HEK293 (cell line): ENCODE measurements at regions not wholly inside any gene's neighbourhood (a gene's known extent, or its start where the extent isn't known, plus 50 kb on each side); places are given as distances from the start of the nearest gene placed in this dataset.

Source experiments
- CTCF ChIA-PET: fragments of 350-600 bp; formaldehyde crosslinking; extraction: SDS; loops from one replicate; lab custom pipeline; 2021; ENCODE audit warnings: antibody characterized with exemption; lab: Yijun Ruan, JAX
- POLR2A ChIA-PET: fragments of 300-600 bp; formaldehyde crosslinking; extraction: SDS; loops from one replicate; lab custom pipeline; 2020; ENCODE audit warnings: antibody characterized with exemption, inconsistent platforms; lab: Yijun Ruan, JAX
- H3K27ac ChIP-seq: fragments of 200-500 bp; sonication (Bioruptor generic); 2 replicates; pipeline ENCODE4 v1.5.1; 2014; ENCODE audit warnings: low read depth, low read length, control low read depth, inconsistent platforms; ENCODE audit errors: extremely low read depth
- H3K36me3 ChIP-seq, 2 experiments: fragments of 200-500 bp in 1 of 2; sonication (Bioruptor generic) in 1 of 2; 1 replicate in 1 of 2; 2 replicates in 1 of 2; pipeline ENCODE4 v1.5.1; 2014 to 2017; ENCODE audit warnings: inconsistent platforms in 2 of 2, low read length in 2 of 2; ENCODE audit not compliant: control insufficient read depth in 2 of 2, insufficient read depth in 1 of 2
- H3K4me1 ChIP-seq: fragments of 200-500 bp; sonication (Bioruptor generic); 2 replicates; pipeline ENCODE4 v1.5.1; 2014; ENCODE audit warnings: mild to moderate bottlenecking, low read length, inconsistent platforms; ENCODE audit not compliant: control insufficient read depth, insufficient read depth
- H3K4me3 ChIP-seq: 2 replicates; pipeline ENCODE4 v1.5.1; 2011; ENCODE audit warnings: low read depth, mild to moderate bottlenecking, control low read depth, low read length, moderate library complexity
- H3K9me3 ChIP-seq: fragments of 200-500 bp; sonication (Bioruptor generic); 2 replicates; pipeline ENCODE4 v1.5.1; 2014; ENCODE audit warnings: low read depth, low read length, inconsistent platforms; ENCODE audit not compliant: control insufficient read depth, insufficient read depth
- KLF10 ChIP-seq: fragments of 450-650 bp; IDR thresholded peaks from 2 replicates; pipeline ENCODE4 v1.5.1; 2018; ENCODE audit warnings: missing biosample characterization, mild to moderate bottlenecking, missing genetic modification characterization
- SETDB1 ChIP-seq: IDR thresholded peaks from one replicate; pipeline ENCODE4 v1.6.1; 2017; ENCODE audit warnings: mild to moderate bottlenecking, low read length, moderate library complexity, mixed read lengths; ENCODE audit not compliant: insufficient read length
- SP7 ChIP-seq: fragments of 450-650 bp; formaldehyde crosslinking; IDR thresholded peaks from 2 replicates; pipeline ENCODE4 v1.5.1; 2016; ENCODE audit warnings: missing biosample characterization, missing genetic modification characterization
- ZBTB17 ChIP-seq: fragments of 450-650 bp; formaldehyde crosslinking; IDR thresholded peaks from 2 replicates; pipeline ENCODE4 v1.5.1; 2016; ENCODE audit warnings: missing biosample characterization, missing genetic modification characterization
- ZBTB21 ChIP-seq: fragments of 450-650 bp; formaldehyde crosslinking; IDR thresholded peaks from 2 replicates; pipeline ENCODE4 v1.5.1; 2017; ENCODE audit warnings: missing biosample characterization, missing genetic modification characterization
- ZBTB48 ChIP-seq: fragments of 450-650 bp; formaldehyde crosslinking; IDR thresholded peaks from 2 replicates; pipeline ENCODE4 v1.5.1; 2016; ENCODE audit warnings: missing biosample characterization, missing genetic modification characterization
- ZNF121 ChIP-seq: fragments of 450-650 bp; formaldehyde crosslinking; IDR thresholded peaks from 2 replicates; pipeline ENCODE4 v1.5.1; 2016; ENCODE audit warnings: missing biosample characterization, missing genetic modification characterization
- ZNF214 ChIP-seq: fragments of 450-650 bp; formaldehyde crosslinking; IDR thresholded peaks from 2 replicates; pipeline ENCODE4 v1.5.1; 2017; ENCODE audit warnings: missing biosample characterization, mild to moderate bottlenecking, missing genetic modification characterization, borderline replicate concordance
- ZNF501 ChIP-seq: fragments of 450-650 bp; formaldehyde crosslinking; IDR thresholded peaks from 2 replicates; pipeline ENCODE4 v1.5.1; 2016; ENCODE audit warnings: missing biosample characterization, missing genetic modification characterization
- ZNF510 ChIP-seq: fragments of 450-650 bp; formaldehyde crosslinking; IDR thresholded peaks from 2 replicates; pipeline ENCODE4 v1.5.1; 2018; ENCODE audit warnings: mild to moderate bottlenecking, missing genetic modification characterization, missing biosample characterization; ENCODE audit not compliant: insufficient replicate concordance
- ZNF521 ChIP-seq: fragments of 450-650 bp; formaldehyde crosslinking; IDR thresholded peaks from 2 replicates; pipeline ENCODE4 v1.5.1; 2017; ENCODE audit warnings: missing biosample characterization, mild to moderate bottlenecking, missing genetic modification characterization
- ZNF544 ChIP-seq: fragments of 450-650 bp; formaldehyde crosslinking; IDR thresholded peaks from 2 replicates; pipeline ENCODE4 v1.5.0; 2017; ENCODE audit warnings: missing biosample characterization, missing genetic modification characterization
- ZNF785 ChIP-seq: fragments of 450-650 bp; formaldehyde crosslinking; IDR thresholded peaks from 2 replicates; pipeline ENCODE4 v1.5.1; 2016; ENCODE audit warnings: missing biosample characterization, missing genetic modification characterization
- ZNF843 ChIP-seq: fragments of 450-650 bp; formaldehyde crosslinking; IDR thresholded peaks from 2 replicates; pipeline ENCODE4 v1.5.1; 2016; ENCODE audit warnings: missing biosample characterization, missing genetic modification characterization
- TF ChIP-seq, protein P1 (sequence below): fragments of 450-650 bp; formaldehyde crosslinking; IDR thresholded peaks from 2 replicates; pipeline ENCODE4 v1.5.1; 2016; ENCODE audit warnings: missing biosample characterization, missing genetic modification characterization, borderline replicate concordance
- TF ChIP-seq, protein P2 (sequence below): fragments of 450-650 bp; formaldehyde crosslinking; IDR thresholded peaks from 2 replicates; pipeline ENCODE4 v1.5.1; 2016; ENCODE audit warnings: missing biosample characterization, missing genetic modification characterization
- TF ChIP-seq, protein P3 (sequence below): fragments of 450-650 bp; formaldehyde crosslinking; IDR thresholded peaks from 2 replicates; pipeline ENCODE4 v1.5.1; 2017; ENCODE audit warnings: missing biosample characterization, missing genetic modification characterization

DNA sequence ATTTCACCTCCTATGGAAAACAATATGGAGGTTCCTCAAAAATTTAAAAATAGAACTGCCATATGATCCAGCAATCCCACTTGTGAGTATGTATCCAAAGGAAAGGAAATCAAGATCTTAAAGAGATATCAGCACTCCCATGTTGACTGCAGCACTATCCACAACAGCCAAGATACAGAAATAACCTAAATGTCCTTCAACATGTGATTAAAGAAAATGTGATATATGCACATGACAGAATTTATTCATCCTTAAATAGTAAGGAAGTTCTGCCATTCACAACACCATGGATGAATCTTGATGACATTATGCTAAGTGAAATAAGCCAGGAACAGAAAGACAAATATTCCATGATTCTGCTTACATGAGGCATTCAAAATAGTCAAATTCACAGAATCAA is 303.6 kb upstream of the LRRN1 start:
- no peak overlapping the region for H3K27ac ChIP-seq
- no peak overlapping the region for H3K4me3 ChIP-seq
- TF ChIP-seq, protein P1, sequence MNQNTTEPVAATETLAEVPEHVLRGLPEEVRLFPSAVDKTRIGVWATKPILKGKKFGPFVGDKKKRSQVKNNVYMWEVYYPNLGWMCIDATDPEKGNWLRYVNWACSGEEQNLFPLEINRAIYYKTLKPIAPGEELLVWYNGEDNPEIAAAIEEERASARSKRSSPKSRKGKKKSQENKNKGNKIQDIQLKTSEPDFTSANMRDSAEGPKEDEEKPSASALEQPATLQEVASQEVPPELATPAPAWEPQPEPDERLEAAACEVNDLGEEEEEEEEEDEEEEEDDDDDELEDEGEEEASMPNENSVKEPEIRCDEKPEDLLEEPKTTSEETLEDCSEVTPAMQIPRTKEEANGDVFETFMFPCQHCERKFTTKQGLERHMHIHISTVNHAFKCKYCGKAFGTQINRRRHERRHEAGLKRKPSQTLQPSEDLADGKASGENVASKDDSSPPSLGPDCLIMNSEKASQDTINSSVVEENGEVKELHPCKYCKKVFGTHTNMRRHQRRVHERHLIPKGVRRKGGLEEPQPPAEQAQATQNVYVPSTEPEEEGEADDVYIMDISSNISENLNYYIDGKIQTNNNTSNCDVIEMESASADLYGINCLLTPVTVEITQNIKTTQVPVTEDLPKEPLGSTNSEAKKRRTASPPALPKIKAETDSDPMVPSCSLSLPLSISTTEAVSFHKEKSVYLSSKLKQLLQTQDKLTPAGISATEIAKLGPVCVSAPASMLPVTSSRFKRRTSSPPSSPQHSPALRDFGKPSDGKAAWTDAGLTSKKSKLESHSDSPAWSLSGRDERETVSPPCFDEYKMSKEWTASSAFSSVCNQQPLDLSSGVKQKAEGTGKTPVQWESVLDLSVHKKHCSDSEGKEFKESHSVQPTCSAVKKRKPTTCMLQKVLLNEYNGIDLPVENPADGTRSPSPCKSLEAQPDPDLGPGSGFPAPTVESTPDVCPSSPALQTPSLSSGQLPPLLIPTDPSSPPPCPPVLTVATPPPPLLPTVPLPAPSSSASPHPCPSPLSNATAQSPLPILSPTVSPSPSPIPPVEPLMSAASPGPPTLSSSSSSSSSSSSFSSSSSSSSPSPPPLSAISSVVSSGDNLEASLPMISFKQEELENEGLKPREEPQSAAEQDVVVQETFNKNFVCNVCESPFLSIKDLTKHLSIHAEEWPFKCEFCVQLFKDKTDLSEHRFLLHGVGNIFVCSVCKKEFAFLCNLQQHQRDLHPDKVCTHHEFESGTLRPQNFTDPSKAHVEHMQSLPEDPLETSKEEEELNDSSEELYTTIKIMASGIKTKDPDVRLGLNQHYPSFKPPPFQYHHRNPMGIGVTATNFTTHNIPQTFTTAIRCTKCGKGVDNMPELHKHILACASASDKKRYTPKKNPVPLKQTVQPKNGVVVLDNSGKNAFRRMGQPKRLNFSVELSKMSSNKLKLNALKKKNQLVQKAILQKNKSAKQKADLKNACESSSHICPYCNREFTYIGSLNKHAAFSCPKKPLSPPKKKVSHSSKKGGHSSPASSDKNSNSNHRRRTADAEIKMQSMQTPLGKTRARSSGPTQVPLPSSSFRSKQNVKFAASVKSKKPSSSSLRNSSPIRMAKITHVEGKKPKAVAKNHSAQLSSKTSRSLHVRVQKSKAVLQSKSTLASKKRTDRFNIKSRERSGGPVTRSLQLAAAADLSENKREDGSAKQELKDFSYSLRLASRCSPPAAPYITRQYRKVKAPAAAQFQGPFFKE (tag by site-specific recombination): no peak
- TF ChIP-seq, protein P2, sequence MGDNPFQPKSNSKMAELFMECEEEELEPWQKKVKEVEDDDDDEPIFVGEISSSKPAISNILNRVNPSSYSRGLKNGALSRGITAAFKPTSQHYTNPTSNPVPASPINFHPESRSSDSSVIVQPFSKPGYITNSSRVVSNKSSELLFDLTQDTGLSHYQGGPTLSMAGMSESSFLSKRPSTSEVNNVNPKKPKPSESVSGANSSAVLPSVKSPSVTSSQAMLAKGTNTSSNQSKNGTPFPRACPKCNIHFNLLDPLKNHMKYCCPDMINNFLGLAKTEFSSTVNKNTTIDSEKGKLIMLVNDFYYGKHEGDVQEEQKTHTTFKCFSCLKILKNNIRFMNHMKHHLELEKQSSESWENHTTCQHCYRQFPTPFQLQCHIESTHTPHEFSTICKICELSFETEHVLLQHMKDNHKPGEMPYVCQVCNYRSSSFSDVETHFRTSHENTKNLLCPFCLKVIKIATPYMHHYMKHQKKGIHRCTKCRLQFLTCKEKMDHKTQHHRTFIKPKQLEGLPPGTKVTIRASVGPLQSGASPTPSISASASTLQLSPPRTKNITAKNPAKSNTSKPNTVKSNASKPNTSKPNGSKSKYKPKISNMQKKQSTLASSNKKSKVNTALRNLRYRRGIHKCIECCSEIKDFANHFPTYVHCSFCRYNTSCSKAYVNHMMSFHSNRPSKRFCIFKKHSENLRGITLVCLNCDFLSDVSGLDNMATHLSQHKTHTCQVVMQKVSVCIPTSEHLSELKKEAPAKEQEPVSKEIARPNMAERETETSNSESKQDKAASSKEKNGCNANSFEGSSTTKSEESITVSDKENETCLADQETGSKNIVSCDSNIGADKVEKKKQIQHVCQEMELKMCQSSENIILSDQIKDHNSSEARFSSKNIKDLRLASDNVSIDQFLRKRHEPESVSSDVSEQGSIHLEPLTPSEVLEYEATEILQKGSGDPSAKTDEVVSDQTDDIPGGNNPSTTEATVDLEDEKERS (tag by site-specific recombination): no peak
- TF ChIP-seq ZNF510 (tag by site-specific recombination): no peak
- TF ChIP-seq ZBTB21 (tag by site-specific recombination): no peak
- TF ChIP-seq ZNF214: no peak
- no peak for TF ChIP-seq SETDB1
- TF ChIP-seq ZNF501 (tag by site-specific recombination): no peak
- no peak for TF ChIP-seq SP7 (tag by site-specific recombination)
- TF ChIP-seq ZNF544 (tag by site-specific recombination): no peak
- TF ChIP-seq, protein P3, sequence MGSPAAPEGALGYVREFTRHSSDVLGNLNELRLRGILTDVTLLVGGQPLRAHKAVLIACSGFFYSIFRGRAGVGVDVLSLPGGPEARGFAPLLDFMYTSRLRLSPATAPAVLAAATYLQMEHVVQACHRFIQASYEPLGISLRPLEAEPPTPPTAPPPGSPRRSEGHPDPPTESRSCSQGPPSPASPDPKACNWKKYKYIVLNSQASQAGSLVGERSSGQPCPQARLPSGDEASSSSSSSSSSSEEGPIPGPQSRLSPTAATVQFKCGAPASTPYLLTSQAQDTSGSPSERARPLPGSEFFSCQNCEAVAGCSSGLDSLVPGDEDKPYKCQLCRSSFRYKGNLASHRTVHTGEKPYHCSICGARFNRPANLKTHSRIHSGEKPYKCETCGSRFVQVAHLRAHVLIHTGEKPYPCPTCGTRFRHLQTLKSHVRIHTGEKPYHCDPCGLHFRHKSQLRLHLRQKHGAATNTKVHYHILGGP (tag by site-specific recombination): no peak
- no peak for TF ChIP-seq ZBTB17 (tag by site-specific recombination)
- TF ChIP-seq KLF10 (tag by site-specific recombination): no peak
- TF ChIP-seq ZNF121: no peak
- TF ChIP-seq ZNF785 (tag by site-specific recombination): no peak
- TF ChIP-seq ZNF521: no peak
- CTCF ChIA-PET: no interaction called here
- H3K36me3 ChIP-seq: no peaks in the 10 kb centered on the region
- POLR2A ChIA-PET: no interaction called here
- no peaks in the 10 kb centered on the region for H3K9me3 ChIP-seq
- H3K4me1 ChIP-seq: no peaks in the 10 kb centered on the region

DNA sequence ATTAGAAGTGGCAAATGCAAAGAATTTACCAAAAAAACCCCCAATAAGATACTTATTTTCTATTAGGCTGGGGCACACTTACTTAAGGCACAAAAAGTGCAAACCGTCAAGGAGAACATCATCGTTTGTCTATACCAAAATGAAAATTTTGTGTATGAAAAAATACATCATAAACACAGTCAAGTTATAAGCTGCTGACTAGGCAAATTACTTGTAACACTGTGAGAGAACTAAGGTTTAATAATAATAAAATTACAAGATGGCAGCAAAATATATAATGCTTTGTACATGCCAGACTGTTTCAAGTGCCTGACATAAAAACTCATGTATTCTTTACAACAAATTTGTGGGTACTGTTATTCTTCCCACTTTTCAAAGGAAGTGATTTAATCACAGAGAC is 297.2 kb upstream of the CRBN start:
- H3K4me3 ChIP-seq: no peak overlapping the region
- TF ChIP-seq ZNF843: no peak
- TF ChIP-seq ZBTB48 (tag by site-specific recombination): no peak
- H3K9me3 ChIP-seq: no peaks in the 10 kb centered on the region
- H3K4me1 ChIP-seq: no peaks in the 10 kb centered on the region
- CTCF ChIA-PET: no interaction called here
- H3K27ac ChIP-seq: no peak overlapping the region
- no peaks in the 10 kb centered on the region for H3K36me3 ChIP-seq
- POLR2A ChIA-PET: no interaction called here
